ENCODE measurements at regions not wholly inside any gene's neighbourhood (a gene's known extent, or its start where the extent isn't known, plus 50 kb on each side); places are given as distances from the start of the nearest gene placed in this dataset.

DNA sequence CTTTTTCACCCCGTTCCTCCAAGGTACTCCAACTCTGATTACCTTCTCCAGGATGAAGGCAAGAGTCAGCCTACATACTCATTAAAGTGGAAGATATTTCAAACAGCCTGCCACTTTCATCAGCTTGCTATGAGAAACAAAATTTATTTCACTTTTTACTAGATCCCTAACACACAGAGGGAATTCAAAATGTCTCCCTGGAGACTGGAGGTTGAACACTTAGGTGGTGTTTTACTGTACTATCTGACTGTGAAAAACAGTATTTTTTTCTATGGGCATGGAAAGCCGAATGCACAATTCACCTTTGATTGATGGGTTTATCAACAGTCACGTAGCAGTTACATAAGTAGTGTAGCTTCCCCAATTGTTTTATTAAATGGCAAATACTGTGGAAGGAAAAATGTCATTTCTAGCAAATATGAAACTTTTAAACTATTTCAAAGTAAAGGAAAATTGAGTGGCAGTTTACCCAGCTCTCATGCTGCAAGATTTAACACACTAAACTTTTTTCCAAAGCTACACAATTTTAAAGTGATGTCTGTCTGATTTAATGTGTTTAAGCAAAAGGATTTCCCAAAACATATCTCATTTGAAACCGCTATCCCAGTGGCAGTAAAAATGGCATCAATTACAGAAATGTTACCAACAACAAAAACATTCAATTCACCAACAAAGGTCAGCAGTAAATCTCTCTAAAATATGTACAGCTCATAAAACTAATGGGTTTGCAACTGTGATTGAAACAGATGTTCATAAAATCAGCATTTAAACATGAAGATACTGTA lies 125.0 kb upstream of the TLE4 start:
- DNase-seq (no peak), ATAC-seq (no peak)
- intact Hi-C loops (cut with DNase I), result no loop called here

DNA sequence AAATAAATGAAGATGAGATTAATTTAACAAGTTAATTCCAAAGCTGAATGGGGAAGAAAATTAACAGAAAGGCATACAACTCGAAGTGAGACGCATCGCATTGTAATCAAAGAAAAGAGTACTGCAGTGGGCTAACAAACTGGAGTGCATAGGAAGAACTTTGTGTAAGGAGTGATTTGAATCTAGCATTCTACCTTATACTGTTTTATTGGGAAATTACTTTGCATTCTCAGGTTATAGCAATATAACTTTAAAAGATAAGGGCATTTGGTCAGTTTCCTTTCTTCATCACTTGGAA lies 124.5 kb upstream of the TLE4 start:
- TF ChIP-seq, protein P1, sequence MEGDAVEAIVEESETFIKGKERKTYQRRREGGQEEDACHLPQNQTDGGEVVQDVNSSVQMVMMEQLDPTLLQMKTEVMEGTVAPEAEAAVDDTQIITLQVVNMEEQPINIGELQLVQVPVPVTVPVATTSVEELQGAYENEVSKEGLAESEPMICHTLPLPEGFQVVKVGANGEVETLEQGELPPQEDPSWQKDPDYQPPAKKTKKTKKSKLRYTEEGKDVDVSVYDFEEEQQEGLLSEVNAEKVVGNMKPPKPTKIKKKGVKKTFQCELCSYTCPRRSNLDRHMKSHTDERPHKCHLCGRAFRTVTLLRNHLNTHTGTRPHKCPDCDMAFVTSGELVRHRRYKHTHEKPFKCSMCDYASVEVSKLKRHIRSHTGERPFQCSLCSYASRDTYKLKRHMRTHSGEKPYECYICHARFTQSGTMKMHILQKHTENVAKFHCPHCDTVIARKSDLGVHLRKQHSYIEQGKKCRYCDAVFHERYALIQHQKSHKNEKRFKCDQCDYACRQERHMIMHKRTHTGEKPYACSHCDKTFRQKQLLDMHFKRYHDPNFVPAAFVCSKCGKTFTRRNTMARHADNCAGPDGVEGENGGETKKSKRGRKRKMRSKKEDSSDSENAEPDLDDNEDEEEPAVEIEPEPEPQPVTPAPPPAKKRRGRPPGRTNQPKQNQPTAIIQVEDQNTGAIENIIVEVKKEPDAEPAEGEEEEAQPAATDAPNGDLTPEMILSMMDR (IDR thresholded peaks at IDR 0.05), result no peak
- Histone ChIP-seq H3K27ac (no peak overlapping the region), H3K4me3 (no peak overlapping the region), H3K4me1 (no peaks in the 10 kb centered on the region), H3K36me3 (no peaks in the 10 kb centered on the region), H3K9me3 (no peaks in the 10 kb centered on the region), H3K27me3 (no peaks in the 10 kb centered on the region)
- intact Hi-C loops (cut with DNase I), result no loop called here
- ATAC-seq (no peak), DNase-seq (no peak)

More for the DNA sequence above, 125.0 kb upstream of the TLE4 start:
- no peak overlapping the region for H3K27ac ChIP-seq
- no peaks in the 10 kb centered on the region for H3K36me3 ChIP-seq
- H3K4me1 ChIP-seq, result no peaks in the 10 kb centered on the region
- TF ChIP-seq, protein P1 (IDR thresholded peaks at IDR 0.05), result no peak
- H3K4me3 ChIP-seq, result no peak overlapping the region
- no peaks in the 10 kb centered on the region for H3K27me3 ChIP-seq
- H3K9me3 ChIP-seq, result no peaks in the 10 kb centered on the region

DNA sequence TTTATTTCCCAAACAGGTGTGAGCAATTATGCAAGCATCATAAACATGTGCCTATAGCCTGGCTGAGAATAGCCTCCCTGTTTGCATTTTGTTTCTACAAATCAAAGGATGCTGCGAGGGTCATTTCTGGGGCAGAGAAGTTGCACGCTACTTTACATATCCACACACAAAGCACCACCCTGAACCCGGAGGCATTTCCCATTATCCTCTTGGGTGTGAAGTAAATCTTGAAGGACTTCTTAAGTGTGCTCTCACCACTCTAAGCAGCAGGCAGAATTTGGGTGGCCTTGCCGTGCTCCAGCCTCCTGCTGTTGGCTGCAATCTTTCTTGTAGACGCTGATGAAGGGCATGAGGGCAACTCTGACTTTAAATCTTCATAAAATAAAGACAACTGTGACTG lies 124.0 kb upstream of the TLE4 start:
- DNase-seq, result no peak
- Histone ChIP-seq H3K36me3 (no peaks in the 10 kb centered on the region), H3K27ac (no peak overlapping the region), H3K4me1 (no peaks in the 10 kb centered on the region), H3K4me3 (no peak overlapping the region), H3K9me3 (no peaks in the 10 kb centered on the region), H3K27me3 (no peaks in the 10 kb centered on the region)
- ATAC-seq, result peak; percentile 83
- TF ChIP-seq, protein P1 (IDR thresholded peaks at IDR 0.05), result no peak
- intact Hi-C loops (cut with DNase I), result no loop called here

DNA sequence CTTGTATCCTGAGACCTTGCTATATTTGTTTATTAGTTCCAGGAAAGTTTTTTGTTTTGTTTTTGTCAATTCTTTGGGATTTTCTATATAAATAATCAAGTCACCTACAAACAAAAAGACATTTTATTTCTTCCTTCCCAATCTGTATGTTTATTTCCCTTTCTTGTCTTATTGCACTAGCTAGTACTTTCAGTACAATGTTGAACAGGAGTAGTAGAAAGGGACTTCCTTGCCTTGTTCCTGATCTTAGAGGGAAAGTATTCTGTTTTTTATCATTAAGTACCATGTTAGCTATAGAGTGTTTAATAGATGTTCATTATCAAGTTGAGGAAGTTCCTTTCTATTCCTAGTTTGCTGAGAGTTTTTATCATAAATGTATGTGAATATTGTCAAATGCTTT lies 119.5 kb upstream of the TLE4 start:
- no peak for DNase-seq
- no peaks in the 10 kb centered on the region for H3K4me1 ChIP-seq
- no peak overlapping the region for H3K4me3 ChIP-seq
- TF ChIP-seq, protein P1 (IDR thresholded peaks at IDR 0.05), result no peak
- H3K9me3 ChIP-seq, result no peaks in the 10 kb centered on the region
- intact Hi-C loops (cut with DNase I), result no loop called here
- ATAC-seq, result no peak
- H3K27me3 ChIP-seq, result no peaks in the 10 kb centered on the region
- H3K27ac ChIP-seq, result no peak overlapping the region
- H3K36me3 ChIP-seq, result no peaks in the 10 kb centered on the region

DNA sequence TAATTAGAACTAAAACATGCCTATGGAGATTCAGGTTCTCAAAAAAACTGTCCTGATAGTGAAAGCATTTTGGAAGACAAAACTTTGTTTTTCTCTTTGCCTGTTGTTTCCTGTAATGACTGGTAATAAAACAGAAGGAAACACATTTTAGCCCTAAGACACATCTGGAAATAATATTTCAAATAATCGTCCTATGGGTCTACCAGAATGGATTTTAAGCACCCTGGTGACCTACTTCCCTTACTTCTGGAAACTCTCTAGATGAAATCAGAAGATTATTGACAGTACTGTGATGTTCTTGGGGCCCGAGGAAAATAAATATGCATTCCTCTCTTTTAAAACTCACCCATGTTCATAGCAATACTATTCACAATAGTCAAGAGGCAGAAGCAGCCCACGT lies 110.1 kb upstream of the TLE4 start:
- Histone ChIP-seq H3K27me3 (no peaks in the 10 kb centered on the region), H3K4me1 (no peaks in the 10 kb centered on the region), H3K27ac (no peak overlapping the region), H3K9me3 (no peaks in the 10 kb centered on the region), H3K36me3 (no peaks in the 10 kb centered on the region), H3K4me3 (no peak overlapping the region)
- TF ChIP-seq, protein P1 (IDR thresholded peaks at IDR 0.05), result no peak
- DNase-seq (no peak), ATAC-seq (no peak)
- intact Hi-C loops (cut with DNase I), result no loop called here

DNA sequence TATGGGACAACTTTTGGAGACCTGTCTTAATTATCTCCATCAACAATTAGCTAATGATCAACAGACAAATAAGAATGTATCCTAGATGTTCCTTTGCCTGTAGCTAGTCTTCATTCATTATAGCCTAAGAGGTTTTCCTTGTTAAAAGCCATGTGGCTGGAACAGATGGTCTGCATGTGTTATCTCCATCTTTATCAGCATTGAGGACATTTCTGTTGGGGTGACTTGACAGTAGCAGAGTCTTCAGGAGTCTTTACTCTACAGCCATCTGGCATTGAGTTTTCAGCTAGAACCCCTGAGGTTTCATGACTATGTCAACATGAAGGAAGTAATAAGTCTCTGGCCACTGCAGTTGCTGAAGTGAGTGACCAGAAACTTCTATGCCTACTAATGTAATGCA lies 106.6 kb upstream of the TLE4 start:
- Histone ChIP-seq H3K4me3 (no peak overlapping the region), H3K27me3 (no peaks in the 10 kb centered on the region)
- intact Hi-C loops (cut with DNase I), result no loop called here

More for the DNA sequence above, 106.6 kb upstream of the TLE4 start:
- no peaks in the 10 kb centered on the region for H3K9me3 ChIP-seq
- H3K4me1 ChIP-seq, result no peaks in the 10 kb centered on the region
- H3K36me3 ChIP-seq, result no peaks in the 10 kb centered on the region
- ATAC-seq (no peak), DNase-seq (no peak)
- H3K27ac ChIP-seq, result no peak overlapping the region
- TF ChIP-seq, protein P1 (IDR thresholded peaks at IDR 0.05), result no peak

Measured in upper lobe of right lung (tissue), 1 donor.